Neural progenitor cell (in vitro differentiated cells): ENCODE measurements at regions not wholly inside any gene's neighbourhood (a gene's known extent, or its start where the extent isn't known, plus 50 kb on each side); places are given as distances from the start of the nearest gene placed in this dataset.

ENCODE experiments used
- EZH2phosphoT487 ChIP-seq: fragments of 200-600 bp; sonication (generic); IDR thresholded peaks from 2 replicates; pipeline ENCODE4 v1.6.1; 2017; ENCODE audit warnings: antibody characterized with exemption
- TF ChIP-seq, protein P1 (sequence below): fragments of 200-600 bp; sonication (generic); IDR thresholded peaks from 2 replicates; pipeline ENCODE4 v1.5.1; 2017; ENCODE audit warnings: antibody characterized with exemption, mild to moderate bottlenecking

DNA sequence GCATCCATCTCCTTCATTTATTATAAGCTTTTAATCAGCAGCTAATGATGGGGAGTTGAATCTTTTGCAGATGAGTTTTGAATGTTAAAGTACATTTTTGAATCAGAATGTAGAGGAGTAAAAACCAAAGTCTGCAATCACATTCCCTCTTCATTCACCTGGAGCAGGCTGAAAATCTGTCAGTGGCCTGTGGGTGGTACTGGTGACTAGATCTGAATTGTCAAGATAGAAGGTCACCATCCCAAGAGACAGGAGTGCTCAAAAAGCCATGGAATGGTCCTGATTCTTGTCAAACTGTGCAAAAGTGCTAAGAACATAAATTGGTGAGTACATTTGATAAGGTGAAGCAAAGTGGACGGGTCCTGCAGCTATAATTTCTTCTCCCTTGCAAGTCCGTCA lies 881.3 kb upstream of the NR2F2 start:
- TF ChIP-seq, protein P1, sequence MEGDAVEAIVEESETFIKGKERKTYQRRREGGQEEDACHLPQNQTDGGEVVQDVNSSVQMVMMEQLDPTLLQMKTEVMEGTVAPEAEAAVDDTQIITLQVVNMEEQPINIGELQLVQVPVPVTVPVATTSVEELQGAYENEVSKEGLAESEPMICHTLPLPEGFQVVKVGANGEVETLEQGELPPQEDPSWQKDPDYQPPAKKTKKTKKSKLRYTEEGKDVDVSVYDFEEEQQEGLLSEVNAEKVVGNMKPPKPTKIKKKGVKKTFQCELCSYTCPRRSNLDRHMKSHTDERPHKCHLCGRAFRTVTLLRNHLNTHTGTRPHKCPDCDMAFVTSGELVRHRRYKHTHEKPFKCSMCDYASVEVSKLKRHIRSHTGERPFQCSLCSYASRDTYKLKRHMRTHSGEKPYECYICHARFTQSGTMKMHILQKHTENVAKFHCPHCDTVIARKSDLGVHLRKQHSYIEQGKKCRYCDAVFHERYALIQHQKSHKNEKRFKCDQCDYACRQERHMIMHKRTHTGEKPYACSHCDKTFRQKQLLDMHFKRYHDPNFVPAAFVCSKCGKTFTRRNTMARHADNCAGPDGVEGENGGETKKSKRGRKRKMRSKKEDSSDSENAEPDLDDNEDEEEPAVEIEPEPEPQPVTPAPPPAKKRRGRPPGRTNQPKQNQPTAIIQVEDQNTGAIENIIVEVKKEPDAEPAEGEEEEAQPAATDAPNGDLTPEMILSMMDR = no peak
- TF ChIP-seq EZH2phosphoT487 = no peak
